ENCODE measurements at regions not wholly inside any gene's neighbourhood (a gene's known extent, or its start where the extent isn't known, plus 50 kb on each side); places are given as distances from the start of the nearest gene placed in this dataset.

- no peak for TF ChIP-seq CTCF (IDR thresholded peaks at IDR 0.05)
- TF ChIP-seq POLR2AphosphoS5 (IDR thresholded peaks at IDR 0.05; ENCODE audit: low read depth, low read length), result no peak
Observed at GRCh38 chr21:26777166-26777565, 68.0 kb downstream of the ADAMTS1 start.
